ENCODE measurements at regions not wholly inside any gene's neighbourhood (a gene's known extent, or its start where the extent isn't known, plus 50 kb on each side); places are given as distances from the start of the nearest gene placed in this dataset.

GRCh38 chr2:235206399-235206798 lies 254.6 kb downstream of the SH3BP4 start:
- Histone ChIP-seq H3K27me3 (ENCODE audit: control insufficient read depth, insufficient read depth, low read length) (peaks cover 6% of the 10 kb centered on the region; the same call in 1 of the 2 replicates), H3K36me3 (ENCODE audit: control insufficient read depth, insufficient read depth, low read length) (no peaks in the 10 kb centered on the region; the same call in 1 of the 2 replicates), H3K4me1 (ENCODE audit: control insufficient read depth, insufficient read depth, low read length) (no peaks in the 10 kb centered on the region), H3K27ac (ENCODE audit: low read length) (no peak overlapping the region), H3K9me3 (ENCODE audit: control insufficient read depth, insufficient read depth, low read depth, low read length) (no peaks in the 10 kb centered on the region), H3K4me3 (ENCODE audit: low read depth in 2 of 2, low read length in 2 of 2) (no peak overlapping the region)
- CTCF ChIA-PET, result no interaction called here
- BruUV-seq (replicated peaks), result no TSS peak
- DNase-seq (ENCODE audit: low read depth, low spot score) (no peak), ATAC-seq (no peak; the same call in 1 of the 2 replicates)
- POLR2A ChIA-PET, result no interaction called here
- in situ Hi-C loops (cut with HindIII; ENCODE audit: low pct_unique_long_range_greater_than_20kb, low sequenced_read_pairs) (no loop called here), intact Hi-C loops (cut with micrococcal nuclease; ENCODE audit: unreplicated experiment) (no loop called here)
- no peak for TF ChIP-seq POLR2AphosphoS5 (IDR thresholded peaks at IDR 0.05; ENCODE audit: low read depth, low read length)
- TF ChIP-seq CTCF (IDR thresholded peaks at IDR 0.05), result no peak
- TF ChIP-seq TCF7L2 (IDR thresholded peaks at IDR 0.05; ENCODE audit: low read depth, low read length), result no peak
- TF ChIP-seq REST (IDR thresholded peaks at IDR 0.05; ENCODE audit: insufficient read depth in 1 of 2, low read depth in 2 of 2, low read length in 1 of 2), result no peak
- no peak for TF ChIP-seq SIN3A (IDR thresholded peaks at IDR 0.05; ENCODE audit: borderline replicate concordance, insufficient read depth, low read depth, low read length)

- ChIA-PET POLR2A (no interaction called here), CTCF (no interaction called here)
- Histone ChIP-seq H3K27me3 (ENCODE audit: control insufficient read depth, insufficient read depth, low read length) (peaks cover 6% of the 10 kb centered on the region; the same call in 1 of the 2 replicates), H3K4me1 (ENCODE audit: control insufficient read depth, insufficient read depth, low read length) (no peaks in the 10 kb centered on the region), H3K9me3 (ENCODE audit: control insufficient read depth, insufficient read depth, low read depth, low read length) (no peaks in the 10 kb centered on the region), H3K27ac (ENCODE audit: low read length) (no peak overlapping the region), H3K36me3 (ENCODE audit: control insufficient read depth, insufficient read depth, low read length) (no peaks in the 10 kb centered on the region; the same call in 1 of the 2 replicates), H3K4me3 (ENCODE audit: low read depth in 2 of 2, low read length in 2 of 2) (no peak overlapping the region)
- TF ChIP-seq SIN3A (IDR thresholded peaks at IDR 0.05; ENCODE audit: borderline replicate concordance, insufficient read depth, low read depth, low read length) (no peak), CTCF (IDR thresholded peaks at IDR 0.05) (no peak), REST (IDR thresholded peaks at IDR 0.05; ENCODE audit: insufficient read depth in 1 of 2, low read depth in 2 of 2, low read length in 1 of 2) (no peak), POLR2AphosphoS5 (IDR thresholded peaks at IDR 0.05; ENCODE audit: low read depth, low read length) (no peak), TCF7L2 (IDR thresholded peaks at IDR 0.05; ENCODE audit: low read depth, low read length) (no peak)
- intact Hi-C loops (cut with micrococcal nuclease; ENCODE audit: unreplicated experiment), result no loop called here
- BruUV-seq (replicated peaks), result no TSS peak
- DNase-seq (ENCODE audit: low read depth, low spot score) (no peak), ATAC-seq (no peak; the same call in 1 of the 2 replicates)
- in situ Hi-C loops (cut with HindIII; ENCODE audit: low pct_unique_long_range_greater_than_20kb, low sequenced_read_pairs), result no loop called here
Observed at GRCh38 chr2:235206980-235207579, 255.3 kb downstream of the SH3BP4 start.
